ENCODE measurements at regions not wholly inside any gene's neighbourhood (a gene's known extent, or its start where the extent isn't known, plus 50 kb on each side); places are given as distances from the start of the nearest gene placed in this dataset.

DNA sequence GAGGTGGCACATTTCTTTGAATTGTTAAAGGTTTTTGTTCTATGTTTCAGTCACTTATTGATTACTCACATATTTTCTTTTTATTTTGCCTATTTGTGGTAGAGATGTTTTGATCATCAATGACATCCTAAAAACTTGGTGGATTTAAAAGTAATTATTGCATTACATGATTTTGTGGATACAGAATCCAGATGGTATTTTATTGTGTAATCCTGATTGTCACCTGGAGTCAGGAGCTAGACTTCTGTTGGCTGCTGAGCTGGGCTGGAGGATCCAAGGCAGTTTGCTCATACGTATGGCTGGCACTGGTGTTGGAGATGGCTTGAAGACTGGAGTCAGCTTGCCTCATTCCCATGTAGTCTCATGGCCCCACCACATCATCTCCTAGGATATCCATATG lies 1009.6 kb upstream of the PCDH7 start:
- TF ChIP-seq, protein P1, sequence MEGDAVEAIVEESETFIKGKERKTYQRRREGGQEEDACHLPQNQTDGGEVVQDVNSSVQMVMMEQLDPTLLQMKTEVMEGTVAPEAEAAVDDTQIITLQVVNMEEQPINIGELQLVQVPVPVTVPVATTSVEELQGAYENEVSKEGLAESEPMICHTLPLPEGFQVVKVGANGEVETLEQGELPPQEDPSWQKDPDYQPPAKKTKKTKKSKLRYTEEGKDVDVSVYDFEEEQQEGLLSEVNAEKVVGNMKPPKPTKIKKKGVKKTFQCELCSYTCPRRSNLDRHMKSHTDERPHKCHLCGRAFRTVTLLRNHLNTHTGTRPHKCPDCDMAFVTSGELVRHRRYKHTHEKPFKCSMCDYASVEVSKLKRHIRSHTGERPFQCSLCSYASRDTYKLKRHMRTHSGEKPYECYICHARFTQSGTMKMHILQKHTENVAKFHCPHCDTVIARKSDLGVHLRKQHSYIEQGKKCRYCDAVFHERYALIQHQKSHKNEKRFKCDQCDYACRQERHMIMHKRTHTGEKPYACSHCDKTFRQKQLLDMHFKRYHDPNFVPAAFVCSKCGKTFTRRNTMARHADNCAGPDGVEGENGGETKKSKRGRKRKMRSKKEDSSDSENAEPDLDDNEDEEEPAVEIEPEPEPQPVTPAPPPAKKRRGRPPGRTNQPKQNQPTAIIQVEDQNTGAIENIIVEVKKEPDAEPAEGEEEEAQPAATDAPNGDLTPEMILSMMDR (IDR thresholded peaks at IDR 0.05; ENCODE audit: extremely low read depth in 1 of 2, insufficient read depth in 1 of 2, low read depth in 1 of 2, low read length in 2 of 2): no peak
- TF ChIP-seq POLR2A (IDR thresholded peaks at IDR 0.05; ENCODE audit: low read depth, low read length) (no peak), EZH2 (IDR thresholded peaks at IDR 0.05; ENCODE audit: borderline replicate concordance, low read depth, low read length, severe bottlenecking) (no peak), POLR2AphosphoS5 (IDR thresholded peaks at IDR 0.05; ENCODE audit: insufficient read depth, low read depth, low read length) (no peak), JUN (IDR thresholded peaks at IDR 0.05; ENCODE audit: borderline replicate concordance, insufficient read depth, insufficient read length, low read depth) (no peak), MAX (IDR thresholded peaks at IDR 0.05; ENCODE audit: insufficient read depth, insufficient read length) (no peak), GATA2 (IDR thresholded peaks at IDR 0.05; ENCODE audit: insufficient read depth, insufficient read length, low read depth, low read length) (no peak), FOS (IDR thresholded peaks at IDR 0.05; ENCODE audit: borderline replicate concordance, insufficient read depth, low read length) (no peak)

All from endothelial cell of umbilical vein (primary cell).